Activated T-cell treated with anti-CD3 and anti-CD28 coated beads, Interleukin-2, amount 50 U/mL, for 72 hours (primary cell): ENCODE measurements at regions not wholly inside any gene's neighbourhood (a gene's known extent, or its start where the extent isn't known, plus 50 kb on each side); places are given as distances from the start of the nearest gene placed in this dataset.

Source experiments
- ATAC-seq, 2 donors: fragments of 150-1000 bp; cut with Tn5 transposase; replicated peaks in 1 of 2; 2 replicates each; pipeline ENCODE4 v1.10.0; 2021; ENCODE audit warnings: moderate library complexity in 2 of 2, mild to moderate bottlenecking in 1 of 2
- DNase-seq, 2 donors: peaks; one replicate each; pipeline ENCODE4 v3.0.0; 2021 to 2022; ENCODE audit warnings: mixed read lengths in 1 of 2
- H3K27ac Mint-ChIP-seq: one replicate; pipeline ENCODE4 v1.8.0; 2022; ENCODE audit warnings: mild to moderate bottlenecking, moderate library complexity, mixed read lengths
- H3K27me3 Mint-ChIP-seq: one replicate; pipeline ENCODE4 v1.8.0; 2022; ENCODE audit warnings: low read depth, mixed read lengths
- H3K36me3 Mint-ChIP-seq, 2 donors: one replicate each; pipeline ENCODE4 v1.8.0; 2022; ENCODE audit warnings: mixed read lengths in 2 of 2, mild to moderate bottlenecking in 1 of 2; ENCODE audit not compliant: insufficient read depth in 2 of 2
- H3K4me1 Mint-ChIP-seq: one replicate; pipeline ENCODE4 v1.8.0; 2022; ENCODE audit warnings: low read depth, mixed read lengths
- H3K4me3 Mint-ChIP-seq, 2 donors: one replicate each; pipeline ENCODE4 v1.8.0; 2022; ENCODE audit warnings: mild to moderate bottlenecking in 2 of 2, mixed read lengths in 2 of 2, moderate library complexity in 2 of 2
- H3K9me3 Mint-ChIP-seq, 2 donors: one replicate each; pipeline ENCODE4 v1.8.0; 2022; ENCODE audit warnings: mixed read lengths in 2 of 2

DNA sequence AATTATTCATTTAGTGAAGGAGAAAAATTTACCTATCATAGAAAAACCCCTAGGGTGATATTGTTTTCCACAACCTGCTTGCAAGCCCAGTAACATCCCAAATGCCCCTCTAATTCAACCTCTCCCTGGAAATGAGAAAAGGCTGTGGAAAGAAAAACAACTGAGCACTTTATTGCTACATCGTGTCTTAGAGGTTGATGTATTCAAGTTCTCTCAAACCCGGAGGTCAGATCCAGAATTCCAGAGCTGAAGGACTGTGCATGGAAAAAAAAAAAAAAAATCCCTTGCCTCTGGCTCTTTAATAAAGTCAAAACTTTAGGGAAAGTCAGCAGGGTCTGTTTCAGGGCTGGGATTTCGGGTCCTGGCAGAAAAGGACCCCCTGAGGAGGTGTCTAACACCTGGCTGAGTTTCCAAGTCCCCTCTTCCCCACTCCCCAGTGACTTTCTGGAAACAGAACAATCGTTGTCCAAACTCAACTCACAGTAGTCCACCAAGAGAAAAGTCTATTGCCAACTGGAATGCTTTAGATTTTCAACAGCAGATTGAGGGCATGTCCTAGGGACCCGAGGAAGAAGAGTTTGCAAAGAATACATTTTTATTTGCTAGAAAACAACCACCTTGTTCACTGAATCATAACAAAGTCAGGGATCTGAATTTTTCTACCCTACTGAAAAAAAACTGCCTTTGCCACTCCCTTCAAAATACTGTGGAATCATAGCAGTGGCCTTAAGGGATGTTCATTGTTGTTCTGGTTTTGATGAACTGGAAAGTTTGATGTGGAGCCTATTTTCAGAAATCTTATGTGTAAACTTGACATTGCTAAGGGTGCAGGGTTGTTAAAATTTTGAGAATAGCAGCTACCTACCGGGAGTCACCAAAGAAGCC, 207.5 kb upstream of the ADAMTS9 start:
- no peak for DNase-seq
- Mint-ChIP-seq H3K27ac (no peak overlapping the region), H3K9me3 (peaks cover 10 to 11% of the 10 kb centered on the region in 2 donors), H3K36me3 (peaks cover 0 to 1% of the 10 kb centered on the region in 2 donors), H3K4me3 (no peak overlapping the region), H3K4me1 (no peaks in the 10 kb centered on the region), H3K27me3 (no peaks in the 10 kb centered on the region)
- ATAC-seq: no peak

- ATAC-seq: no peak
- Mint-ChIP-seq H3K36me3 (peaks cover 0 to 1% of the 10 kb centered on the region in 2 donors), H3K27me3 (no peaks in the 10 kb centered on the region), H3K27ac (no peak overlapping the region), H3K9me3 (peaks cover 10 to 11% of the 10 kb centered on the region in 2 donors), H3K4me3 (no peak overlapping the region), H3K4me1 (no peaks in the 10 kb centered on the region)
- DNase-seq: no peak
These were observed 206.2 kb upstream of the ADAMTS9 start for GRCh38 chr3:64894006-64894405.

DNA sequence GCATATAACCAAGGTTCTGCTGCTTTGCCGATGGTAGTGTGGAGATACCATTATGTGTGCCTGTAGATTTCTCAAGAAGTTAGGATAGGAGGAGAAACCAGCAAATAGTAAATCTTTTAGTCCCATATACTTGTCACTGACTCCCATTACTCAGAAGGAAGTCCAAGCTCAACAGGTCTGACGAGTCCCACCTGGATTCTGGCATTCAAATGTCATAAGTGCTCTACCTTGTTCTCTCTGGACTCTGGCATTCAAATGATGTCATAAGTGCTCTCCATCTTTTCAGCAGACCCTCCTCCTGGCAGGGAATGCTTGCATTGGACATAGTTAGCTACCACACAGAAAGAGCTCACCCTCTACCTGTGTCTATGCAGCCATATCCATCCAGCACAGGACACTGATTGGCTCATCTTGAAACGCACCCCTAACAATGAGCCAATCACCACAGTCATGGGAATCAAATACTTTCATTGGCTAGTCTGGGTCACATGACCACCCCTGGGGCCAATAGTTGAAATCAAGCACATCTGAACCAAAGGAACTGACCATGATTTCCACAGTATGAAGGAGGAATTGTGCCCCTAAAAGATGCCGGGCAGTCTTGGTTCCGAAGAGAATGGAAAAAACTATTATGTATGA, 205.0 kb upstream of the ADAMTS9 start:
- DNase-seq: no peak
- Mint-ChIP-seq H3K27me3 (no peaks in the 10 kb centered on the region), H3K4me1 (no peaks in the 10 kb centered on the region), H3K9me3 (peaks cover 8 to 9% of the 10 kb centered on the region in 2 donors), H3K4me3 (no peak overlapping the region), H3K27ac (no peak overlapping the region), H3K36me3 (peaks cover 0 to 1% of the 10 kb centered on the region in 2 donors)
- ATAC-seq: no peak

- peaks cover 0 to 1% of the 10 kb centered on the region in 2 donors for H3K36me3 Mint-ChIP-seq
- H3K9me3 Mint-ChIP-seq: peaks cover 8 to 9% of the 10 kb centered on the region in 2 donors
- H3K27ac Mint-ChIP-seq: no peak overlapping the region
- H3K4me3 Mint-ChIP-seq: no peak overlapping the region
- H3K4me1 Mint-ChIP-seq: no peaks in the 10 kb centered on the region
- no peaks in the 10 kb centered on the region for H3K27me3 Mint-ChIP-seq
- DNase-seq (no peak), ATAC-seq (no peak)
These were observed 203.2 kb upstream of the ADAMTS9 start for GRCh38 chr3:64891021-64891420.

DNA sequence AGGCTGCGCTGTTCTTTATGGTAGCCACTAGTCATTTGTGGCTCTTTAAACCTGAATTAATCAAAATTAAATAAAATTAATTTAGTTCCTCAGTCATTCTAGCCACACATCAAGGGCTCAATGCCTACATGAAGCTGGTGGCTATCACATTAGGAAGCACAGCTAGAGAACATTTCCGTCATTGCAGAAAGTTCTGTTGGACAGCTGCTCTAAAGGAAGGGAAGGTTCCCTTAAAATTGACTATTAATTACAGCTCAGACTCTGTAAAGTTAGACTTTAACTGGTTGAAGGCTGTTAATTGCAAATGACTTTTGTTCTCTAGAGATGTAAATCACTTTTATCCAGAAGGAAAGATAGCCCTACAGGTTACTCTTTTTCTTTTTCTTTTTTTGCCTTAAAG, 202.7 kb upstream of the ADAMTS9 start:
- ATAC-seq: no peak
- no peaks in the 10 kb centered on the region for H3K27me3 Mint-ChIP-seq
- H3K27ac Mint-ChIP-seq: no peak overlapping the region
- DNase-seq: no peak
- H3K36me3 Mint-ChIP-seq: peaks cover 0 to 1% of the 10 kb centered on the region in 2 donors
- H3K4me1 Mint-ChIP-seq: no peaks in the 10 kb centered on the region
- no peak overlapping the region for H3K4me3 Mint-ChIP-seq
- H3K9me3 Mint-ChIP-seq: peaks cover 8 to 9% of the 10 kb centered on the region in 2 donors

DNA sequence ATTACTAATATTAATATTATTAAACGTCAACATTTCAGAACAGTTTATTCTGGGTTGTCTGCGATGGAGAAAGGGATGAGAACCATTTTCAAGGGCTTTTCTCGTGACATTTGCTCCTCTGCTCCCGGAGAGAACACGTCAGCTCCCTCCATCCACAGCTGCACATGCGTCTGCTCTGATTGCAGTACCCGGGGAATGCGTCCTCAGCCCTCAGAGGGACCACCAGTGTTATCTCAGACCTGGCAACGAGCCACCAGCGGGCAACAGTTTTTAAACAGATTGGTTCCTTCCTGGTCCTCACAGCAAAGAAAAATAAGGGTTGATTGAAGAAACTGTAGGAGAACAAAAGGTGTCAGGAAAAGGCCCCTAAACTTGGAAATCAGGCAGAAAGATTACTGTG, 202.2 kb upstream of the ADAMTS9 start:
- H3K27me3 Mint-ChIP-seq: no peaks in the 10 kb centered on the region
- no peak overlapping the region for H3K27ac Mint-ChIP-seq
- peaks cover 8 to 9% of the 10 kb centered on the region in 2 donors for H3K9me3 Mint-ChIP-seq
- H3K4me3 Mint-ChIP-seq: no peak overlapping the region
- no peak for ATAC-seq
- H3K36me3 Mint-ChIP-seq: peaks cover 0 to 1% of the 10 kb centered on the region in 2 donors
- no peak for DNase-seq
- no peaks in the 10 kb centered on the region for H3K4me1 Mint-ChIP-seq

DNA sequence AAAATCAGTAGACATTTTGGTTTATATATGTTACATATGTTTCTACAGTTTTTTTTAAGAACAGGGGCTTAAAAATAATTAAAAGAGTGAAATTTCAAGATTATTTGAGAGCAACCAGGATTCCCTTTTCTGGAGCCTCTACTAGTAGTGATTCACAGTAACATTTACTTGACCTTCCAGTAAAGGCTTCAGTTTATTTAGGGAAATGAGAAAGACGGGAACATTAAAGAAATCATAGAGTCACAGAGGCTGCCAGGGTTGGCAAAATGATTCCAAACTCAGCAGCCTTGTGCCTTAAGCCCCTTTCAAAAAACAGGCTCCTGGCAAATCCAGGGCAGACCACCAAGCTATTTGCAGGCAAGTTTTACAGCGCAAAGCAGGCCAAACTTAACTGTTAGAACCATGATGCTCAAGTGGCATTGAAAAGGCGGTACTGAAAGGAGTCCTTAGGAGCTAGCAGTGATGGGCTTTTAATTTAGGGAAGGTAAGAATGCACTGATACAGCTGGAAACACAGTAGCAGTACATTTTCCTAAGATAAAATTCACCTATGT, 201.1 kb upstream of the ADAMTS9 start:
- H3K4me1 Mint-ChIP-seq: no peaks in the 10 kb centered on the region
- DNase-seq (no peak), ATAC-seq (no peak)
- peaks cover 3 to 9% of the 10 kb centered on the region in 2 donors for H3K9me3 Mint-ChIP-seq
- H3K4me3 Mint-ChIP-seq: no peak overlapping the region
- H3K27me3 Mint-ChIP-seq: no peaks in the 10 kb centered on the region
- H3K36me3 Mint-ChIP-seq: peaks cover 0 to 1% of the 10 kb centered on the region in 2 donors
- no peak overlapping the region for H3K27ac Mint-ChIP-seq

DNA sequence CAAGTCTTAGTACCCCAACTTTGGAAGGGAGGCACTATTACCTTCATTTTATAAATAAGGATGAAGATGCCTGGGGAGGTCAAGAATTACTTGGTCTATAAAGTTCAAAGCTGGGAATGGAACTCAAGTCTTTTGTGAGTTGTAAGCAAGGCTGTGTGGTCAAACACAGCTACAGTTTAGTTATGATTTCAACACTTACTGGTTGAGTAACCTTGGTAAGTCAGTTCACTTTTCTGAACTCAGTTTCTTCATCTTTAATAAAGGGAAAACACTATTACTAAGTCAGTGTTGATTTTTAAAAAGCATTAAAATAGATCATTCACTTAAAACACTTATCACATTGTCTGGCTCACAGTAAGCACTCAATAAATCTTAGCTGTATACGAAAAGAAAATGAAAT, 200.4 kb upstream of the ADAMTS9 start:
- H3K36me3 Mint-ChIP-seq: peaks cover 0 to 1% of the 10 kb centered on the region in 2 donors
- no peaks in the 10 kb centered on the region for H3K27me3 Mint-ChIP-seq
- H3K4me1 Mint-ChIP-seq: no peaks in the 10 kb centered on the region
- DNase-seq (no peak), ATAC-seq (no peak)
- H3K27ac Mint-ChIP-seq: no peak overlapping the region
- peaks cover 5 to 7% of the 10 kb centered on the region in 2 donors for H3K9me3 Mint-ChIP-seq
- no peak overlapping the region for H3K4me3 Mint-ChIP-seq

- Mint-ChIP-seq H3K9me3 (peaks cover 2 to 5% of the 10 kb centered on the region in 2 donors), H3K4me1 (no peaks in the 10 kb centered on the region), H3K36me3 (no peaks in the 10 kb centered on the region), H3K27ac (no peak overlapping the region), H3K27me3 (no peaks in the 10 kb centered on the region), H3K4me3 (no peak overlapping the region)
- DNase-seq: no peak
- no peak for ATAC-seq
These were observed 197.3 kb upstream of the ADAMTS9 start for GRCh38 chr3:64885055-64885454.

DNA sequence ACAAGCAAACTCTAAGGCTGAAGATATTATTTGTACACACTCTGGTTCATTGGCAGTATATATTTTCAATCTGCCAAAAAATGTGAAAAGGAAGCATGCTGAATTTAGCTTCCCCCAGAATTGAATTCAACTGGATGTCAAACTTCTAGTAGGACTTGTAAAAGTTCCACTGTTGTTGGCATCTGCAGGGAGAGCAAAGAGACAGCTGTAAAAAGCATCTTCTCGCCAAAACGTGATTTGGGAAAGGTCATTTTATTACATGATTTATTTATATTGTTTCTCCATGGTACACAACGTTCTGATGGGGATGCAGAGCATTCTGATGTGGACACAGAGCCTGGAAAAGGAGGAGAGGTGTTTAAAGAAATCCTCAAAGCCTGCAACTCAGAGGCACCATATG, 196.7 kb upstream of the ADAMTS9 start:
- Mint-ChIP-seq H3K9me3 (peaks cover 2 to 5% of the 10 kb centered on the region in 2 donors), H3K27me3 (no peaks in the 10 kb centered on the region), H3K27ac (no peak overlapping the region), H3K36me3 (no peaks in the 10 kb centered on the region), H3K4me1 (no peaks in the 10 kb centered on the region), H3K4me3 (no peak overlapping the region)
- DNase-seq: no peak
- no peak for ATAC-seq

DNA sequence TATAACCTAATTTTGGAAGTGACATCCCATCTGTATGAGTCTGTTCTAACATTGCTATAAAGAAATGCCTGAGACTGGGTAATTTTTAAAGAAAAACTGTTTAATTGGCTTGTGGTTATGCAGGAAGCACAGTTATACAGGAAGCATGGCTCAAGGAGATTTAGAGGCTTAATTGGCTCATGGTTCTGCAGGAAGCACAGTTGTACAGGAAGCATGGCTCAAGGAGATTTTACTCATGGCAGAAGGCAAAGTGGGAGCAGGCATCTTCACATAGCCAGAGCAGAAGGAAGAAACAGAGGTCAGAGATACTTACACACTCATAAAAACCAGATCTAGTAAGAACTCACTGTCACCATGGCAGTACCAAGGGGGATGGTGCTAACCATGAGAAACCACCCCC, 193.1 kb upstream of the ADAMTS9 start:
- Mint-ChIP-seq H3K36me3 (no peaks in the 10 kb centered on the region), H3K4me3 (no peak overlapping the region), H3K9me3 (peaks cover 0 to 5% of the 10 kb centered on the region in 2 donors), H3K27ac (no peak overlapping the region), H3K4me1 (no peaks in the 10 kb centered on the region), H3K27me3 (no peaks in the 10 kb centered on the region)
- ATAC-seq (no peak), DNase-seq (no peak)

- DNase-seq (no peak), ATAC-seq (no peak)
- H3K27ac Mint-ChIP-seq: no peak overlapping the region
- no peak overlapping the region for H3K4me3 Mint-ChIP-seq
- peaks cover 0 to 5% of the 10 kb centered on the region in 2 donors for H3K9me3 Mint-ChIP-seq
- no peaks in the 10 kb centered on the region for H3K4me1 Mint-ChIP-seq
- no peaks in the 10 kb centered on the region for H3K27me3 Mint-ChIP-seq
- no peaks in the 10 kb centered on the region for H3K36me3 Mint-ChIP-seq
These were observed 190.6 kb upstream of the ADAMTS9 start for GRCh38 chr3:64878362-64878761.

- H3K27ac Mint-ChIP-seq: no peak overlapping the region
- no peak for DNase-seq
- H3K36me3 Mint-ChIP-seq: no peaks in the 10 kb centered on the region
- H3K27me3 Mint-ChIP-seq: no peaks in the 10 kb centered on the region
- no peak for ATAC-seq
- H3K4me1 Mint-ChIP-seq: no peaks in the 10 kb centered on the region
- no peak overlapping the region for H3K4me3 Mint-ChIP-seq
- peaks cover 0 to 3% of the 10 kb centered on the region in 2 donors for H3K9me3 Mint-ChIP-seq
These were observed 185.6 kb upstream of the ADAMTS9 start for GRCh38 chr3:64873400-64873799.
